Caco-2 (cell line): ENCODE measurements at regions not wholly inside any gene's neighbourhood (a gene's known extent, or its start where the extent isn't known, plus 50 kb on each side); places are given as distances from the start of the nearest gene placed in this dataset.

Experiments used
- BruUV-seq: library from RNA; stranded (reverse); fragments of 400-500 nt; replicated peaks from 2 replicates; lab custom pipeline; 2021; lab: Mats Ljungman, UMichigan
- CTCF ChIA-PET: fragments of 300-600 bp; sonication (Branson Sonifier 250); formaldehyde crosslinking; loops from one replicate; lab custom pipeline; 2022; ENCODE audit warnings: antibody characterized with exemption; lab: Charles Lee
- POLR2A ChIA-PET: fragments of 300-600 bp; sonication (Branson Sonifier 250); formaldehyde crosslinking; loops from one replicate; lab custom pipeline; 2022; ENCODE audit warnings: antibody characterized with exemption; lab: Charles Lee
- DNase-seq, 2 experiments: peaks; one replicate each; pipeline versions ENCODE4 v3.0.0 to v3.0.0-alpha.2; 2020 to 2022
- H3K27me3 ChIP-seq: replicated peaks from 2 replicates; pipeline ENCODE4 v1.6.0; 2011; ENCODE audit warnings: low read length; ENCODE audit not compliant: control insufficient read depth, insufficient read depth
- H3K36me3 ChIP-seq: 2 replicates; pipeline ENCODE4 v1.5.1; 2011; ENCODE audit warnings: low read length; ENCODE audit not compliant: control insufficient read depth, insufficient read depth
- H3K4me1 ChIP-seq: fragments of 250-450 bp; sonication (Bioruptor Pico); 2 replicates; pipeline ENCODE4 v1.5.1; 2020; ENCODE audit warnings: mild to moderate bottlenecking
- H3K4me3 ChIP-seq: 2 replicates; pipeline ENCODE4 v1.5.1; 2011; ENCODE audit warnings: low read depth, mild to moderate bottlenecking, control low read depth, low read length
- H3K9me3 ChIP-seq: fragments of 250-450 bp; sonication (Bioruptor Pico); 2 replicates; pipeline ENCODE4 v1.5.1; 2020; ENCODE audit warnings: mild to moderate bottlenecking, moderate library complexity
- H3K27ac Mint-ChIP-seq: one replicate; pipeline ENCODE4 v1.8.0; 2022; ENCODE audit warnings: mixed read lengths; ENCODE audit not compliant: unreplicated experiment
- H3K27me3 Mint-ChIP-seq: one replicate; pipeline ENCODE4 v1.8.0; 2022; ENCODE audit warnings: mixed read lengths; ENCODE audit not compliant: insufficient read depth, unreplicated experiment
- H3K36me3 Mint-ChIP-seq: one replicate; pipeline ENCODE4 v1.8.0; 2022; ENCODE audit warnings: mild to moderate bottlenecking, mixed read lengths; ENCODE audit not compliant: insufficient read depth, unreplicated experiment
- H3K4me1 Mint-ChIP-seq: one replicate; pipeline ENCODE4 v1.8.0; 2022; ENCODE audit warnings: low read depth, mixed read lengths; ENCODE audit not compliant: unreplicated experiment
- H3K4me3 Mint-ChIP-seq: one replicate; pipeline ENCODE4 v1.8.0; 2022; ENCODE audit warnings: mild to moderate bottlenecking, moderate library complexity, mixed read lengths; ENCODE audit not compliant: unreplicated experiment
- H3K9me3 Mint-ChIP-seq: one replicate; pipeline ENCODE4 v1.8.0; 2022; ENCODE audit warnings: mixed read lengths; ENCODE audit not compliant: unreplicated experiment
- CTCF ChIP-seq, 2 experiments: fragments of 200-600 bp in 1 of 2; IDR thresholded peaks; 1 replicate in 1 of 2; 2 replicates in 1 of 2; pipeline versions ENCODE4 v1.5.1 to v1.8.0; 2011 to 2022; ENCODE audit warnings: antibody characterized with exemption in 1 of 2, control low read depth in 1 of 2, inconsistent platforms in 1 of 2, low read depth in 1 of 2, low read length in 1 of 2, mild to moderate bottlenecking in 1 of 2, moderate library complexity in 1 of 2; ENCODE audit not compliant: insufficient read depth in 1 of 2, severe bottlenecking in 1 of 2, unreplicated experiment in 1 of 2
- intact Hi-C: fragments of 100-400 bp; cut with micrococcal nuclease; formaldehyde crosslinking; loops from one replicate; pipeline ENCODE4 v1.10.0; 2022; ENCODE audit not compliant: unreplicated experiment

- no peak for DNase-seq
- Histone ChIP-seq H3K9me3 (no peaks in the 10 kb centered on the region), H3K4me1 (no peaks in the 10 kb centered on the region), H3K36me3 (no peaks in the 10 kb centered on the region), H3K27me3 (no peaks in the 10 kb centered on the region), H3K4me3 (no peak overlapping the region)
- intact Hi-C loops: no loop called here
- Mint-ChIP-seq H3K4me3 (no peak overlapping the region), H3K4me1 (no peaks in the 10 kb centered on the region), H3K36me3 (no peaks in the 10 kb centered on the region), H3K9me3 (no peaks in the 10 kb centered on the region), H3K27me3 (peaks cover 2% of the 10 kb centered on the region), H3K27ac (no peak overlapping the region)
- TF ChIP-seq CTCF (IDR thresholded peaks at IDR 0.05; ENCODE audit: insufficient read depth in 1 of 2, low read depth in 1 of 2, low read length in 1 of 2, severe bottlenecking in 1 of 2, unreplicated experiment in 1 of 2): no peak
- ChIA-PET CTCF (no interaction called here), POLR2A (no interaction called here)
- BruUV-seq: no TSS peak
Observed at GRCh38 chr18:53677480-53677879, 547.0 kb downstream of the MBD2 start.

- DNase-seq: no peak
- Histone ChIP-seq H3K4me3 (no peak overlapping the region), H3K36me3 (no peaks in the 10 kb centered on the region), H3K9me3 (no peaks in the 10 kb centered on the region), H3K4me1 (no peaks in the 10 kb centered on the region), H3K27me3 (no peaks in the 10 kb centered on the region)
- Mint-ChIP-seq H3K27me3 (no peaks in the 10 kb centered on the region), H3K4me3 (no peak overlapping the region), H3K9me3 (peaks cover 9% of the 10 kb centered on the region), H3K4me1 (no peaks in the 10 kb centered on the region), H3K27ac (no peak overlapping the region), H3K36me3 (no peaks in the 10 kb centered on the region)
- intact Hi-C loops: no loop called here
- POLR2A ChIA-PET: no interaction called here
- no peak for TF ChIP-seq CTCF (IDR thresholded peaks at IDR 0.05; ENCODE audit: insufficient read depth in 1 of 2, low read depth in 1 of 2, low read length in 1 of 2, severe bottlenecking in 1 of 2, unreplicated experiment in 1 of 2)
- CTCF ChIA-PET: no interaction called here
- no TSS peak for BruUV-seq
Observed at GRCh38 chr18:53665701-53666100, 558.8 kb downstream of the MBD2 start.

DNA sequence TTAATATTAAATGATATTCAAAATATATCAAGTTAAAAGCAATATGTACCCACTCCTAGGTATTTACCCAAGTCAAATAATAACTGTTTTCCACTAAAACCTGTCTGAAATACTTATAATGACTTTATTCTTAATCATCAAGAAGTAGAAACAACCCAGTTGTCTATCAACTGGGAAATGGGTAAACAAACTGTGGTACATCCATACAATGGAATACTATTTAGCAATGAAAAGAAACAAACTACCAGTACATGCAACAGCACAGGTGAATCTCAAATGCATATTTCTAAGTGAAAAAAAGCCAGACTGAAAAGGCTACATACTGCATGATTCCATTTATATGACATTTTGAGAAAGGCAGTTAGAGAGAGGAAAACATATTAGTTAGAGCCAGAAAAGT lies 559.9 kb downstream of the MBD2 start:
- Mint-ChIP-seq H3K36me3 (no peaks in the 10 kb centered on the region), H3K9me3 (peaks cover 9% of the 10 kb centered on the region), H3K4me3 (no peak overlapping the region), H3K27me3 (no peaks in the 10 kb centered on the region), H3K4me1 (no peaks in the 10 kb centered on the region), H3K27ac (no peak overlapping the region)
- POLR2A ChIA-PET: no interaction called here
- BruUV-seq: no TSS peak
- intact Hi-C loops: no loop called here
- Histone ChIP-seq H3K4me1 (no peaks in the 10 kb centered on the region), H3K9me3 (no peaks in the 10 kb centered on the region), H3K4me3 (no peak overlapping the region), H3K27me3 (no peaks in the 10 kb centered on the region), H3K36me3 (no peaks in the 10 kb centered on the region)
- DNase-seq: no peak
- TF ChIP-seq CTCF (IDR thresholded peaks at IDR 0.05; ENCODE audit: insufficient read depth in 1 of 2, low read depth in 1 of 2, low read length in 1 of 2, severe bottlenecking in 1 of 2, unreplicated experiment in 1 of 2): no peak
- CTCF ChIA-PET: no interaction called here
